OCI-LY1 (cell line): ENCODE measurements at regions not wholly inside any gene's neighbourhood (a gene's known extent, or its start where the extent isn't known, plus 50 kb on each side); places are given as distances from the start of the nearest gene placed in this dataset.

ENCODE experiments used
- CTCF ChIP-seq: fragments of 200-600 bp; sonication (generic), shearing (Covaris generic); IDR thresholded peaks from 2 replicates; pipeline ENCODE4 v1.5.1; 2017; ENCODE audit warnings: mild to moderate bottlenecking, antibody characterized with exemption, low read length, moderate library complexity, mixed read lengths
- EZH2 ChIP-seq: fragments of 200-600 bp; sonication (generic), shearing (Covaris generic); IDR thresholded peaks from 2 replicates; pipeline ENCODE4 v1.8.0; 2017; ENCODE audit warnings: borderline replicate concordance, mixed run types, mild to moderate bottlenecking, antibody characterized with exemption, low read length, moderate library complexity, mixed read lengths

- no peak for TF ChIP-seq CTCF
- TF ChIP-seq EZH2, result no peak
These were observed 87.6 kb downstream of the YTHDF1 start for GRCh38 chr20:63128367-63128766.
